ENCODE measurements at regions not wholly inside any gene's neighbourhood (a gene's known extent, or its start where the extent isn't known, plus 50 kb on each side); places are given as distances from the start of the nearest gene placed in this dataset.

GRCh38 chr7:95718577-95719410, 53.6 kb upstream of the DYNC1I1 start:
- DNase-seq, result peak; percentile 36

- no peak for DNase-seq
These were observed 55.8 kb upstream of the DYNC1I1 start for GRCh38 chr7:95716357-95717122.

- no peak for DNase-seq
These were observed 57.1 kb upstream of the DYNC1I1 start for GRCh38 chr7:95715274-95715673.

GRCh38 chr7:95710711-95711110, 61.6 kb upstream of the DYNC1I1 start:
- DNase-seq, result no peak

- no peak for DNase-seq
These were observed 71.4 kb upstream of the DYNC1I1 start for GRCh38 chr7:95700917-95701316.

GRCh38 chr7:95694334-95694733, 78.0 kb upstream of the DYNC1I1 start:
- DNase-seq, result no peak

- no peak for DNase-seq
These were observed 78.6 kb upstream of the DYNC1I1 start for GRCh38 chr7:95693551-95694333.

- DNase-seq, result no peak
These were observed 80.9 kb upstream of the DYNC1I1 start for GRCh38 chr7:95691464-95691863.

- peak; percentile 27 for DNase-seq
These were observed 81.9 kb upstream of the DYNC1I1 start for GRCh38 chr7:95690367-95690947.

- no peak for DNase-seq
These were observed 83.3 kb upstream of the DYNC1I1 start for GRCh38 chr7:95688931-95689495.

GRCh38 chr7:95687759-95688343, 84.5 kb upstream of the DYNC1I1 start:
- no peak for DNase-seq

GRCh38 chr7:95686109-95686508, 86.2 kb upstream of the DYNC1I1 start:
- DNase-seq, result peak; percentile 39

- no peak for DNase-seq
These were observed 87.8 kb upstream of the DYNC1I1 start for GRCh38 chr7:95684505-95684904.

GRCh38 chr7:95684037-95684436, 87.7 kb upstream of the PDK4 start:
- DNase-seq, result no peak

- DNase-seq, result no peak
These were observed 86.6 kb upstream of the PDK4 start for GRCh38 chr7:95682913-95683312.

GRCh38 chr7:95676691-95677090, 80.4 kb upstream of the PDK4 start:
- no peak for DNase-seq

GRCh38 chr7:95675632-95676031, 79.3 kb upstream of the PDK4 start:
- DNase-seq, result no peak

- DNase-seq, result no peak
These were observed 78.7 kb upstream of the PDK4 start for GRCh38 chr7:95675016-95675415.

- DNase-seq, result no peak
These were observed 77.8 kb upstream of the PDK4 start for GRCh38 chr7:95674101-95674500.

- DNase-seq, result no peak
These were observed 76.1 kb upstream of the PDK4 start for GRCh38 chr7:95672434-95672833.

GRCh38 chr7:95669513-95669912, 73.2 kb upstream of the PDK4 start:
- no peak for DNase-seq

GRCh38 chr7:95668504-95669018, 72.2 kb upstream of the PDK4 start:
- DNase-seq, result no peak
